Activated naive CD4-positive, alpha-beta T cell treated with anti-CD3 and anti-CD28 coated beads, Interleukin-2, amount 50 U/mL, for 24 hours (primary cell): ENCODE measurements at regions not wholly inside any gene's neighbourhood (a gene's known extent, or its start where the extent isn't known, plus 50 kb on each side); places are given as distances from the start of the nearest gene placed in this dataset.
"Not testable (repeated sequence)": the region's sequence is repeated elsewhere in the genome, so short reads cannot be mapped to it uniquely, and the experiment has no call there.

Experiments used
- H3K27ac Mint-ChIP-seq: one replicate; pipeline ENCODE4 v1.8.0; 2021; ENCODE audit warnings: mild to moderate bottlenecking, mixed read lengths
- H3K27me3 Mint-ChIP-seq: one replicate; pipeline ENCODE4 v1.8.0; 2021; ENCODE audit warnings: mixed read lengths
- H3K36me3 Mint-ChIP-seq: one replicate; pipeline ENCODE4 v1.8.0; 2021; ENCODE audit warnings: mixed read lengths
- H3K4me1 Mint-ChIP-seq: one replicate; pipeline ENCODE4 v1.8.0; 2021; ENCODE audit warnings: mixed read lengths
- H3K4me3 Mint-ChIP-seq: one replicate; pipeline ENCODE4 v1.8.0; 2021; ENCODE audit warnings: mild to moderate bottlenecking, mixed read lengths
- H3K9me3 Mint-ChIP-seq: one replicate; pipeline ENCODE4 v1.8.0; 2021; ENCODE audit warnings: mixed read lengths

DNA sequence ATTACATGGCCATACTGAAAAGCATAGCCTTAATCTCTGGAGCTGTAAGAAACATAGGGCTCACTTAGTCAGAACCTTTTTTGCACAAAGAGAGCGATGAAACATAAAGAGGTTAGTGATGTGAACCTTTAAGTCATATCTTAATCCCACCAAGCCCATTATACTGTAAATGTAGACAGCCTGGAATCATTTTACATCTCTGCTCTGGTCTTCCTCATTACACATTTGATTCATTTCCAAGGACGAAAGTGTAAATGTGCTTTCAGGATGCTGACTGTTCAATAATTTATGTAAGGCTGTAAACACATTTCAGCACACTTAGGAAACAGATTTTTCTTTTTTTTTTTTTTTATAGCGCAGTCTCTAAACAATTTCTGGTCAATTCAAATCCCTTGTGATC, 131.3 kb upstream of the B3GAT2 start:
- no peak overlapping the region for H3K27ac Mint-ChIP-seq
- no peaks in the 10 kb centered on the region for H3K4me1 Mint-ChIP-seq
- H3K9me3 Mint-ChIP-seq: no peaks in the 10 kb centered on the region
- H3K36me3 Mint-ChIP-seq: no peaks in the 10 kb centered on the region
- H3K4me3 Mint-ChIP-seq: no peak overlapping the region
- H3K27me3 Mint-ChIP-seq: no peaks in the 10 kb centered on the region

DNA sequence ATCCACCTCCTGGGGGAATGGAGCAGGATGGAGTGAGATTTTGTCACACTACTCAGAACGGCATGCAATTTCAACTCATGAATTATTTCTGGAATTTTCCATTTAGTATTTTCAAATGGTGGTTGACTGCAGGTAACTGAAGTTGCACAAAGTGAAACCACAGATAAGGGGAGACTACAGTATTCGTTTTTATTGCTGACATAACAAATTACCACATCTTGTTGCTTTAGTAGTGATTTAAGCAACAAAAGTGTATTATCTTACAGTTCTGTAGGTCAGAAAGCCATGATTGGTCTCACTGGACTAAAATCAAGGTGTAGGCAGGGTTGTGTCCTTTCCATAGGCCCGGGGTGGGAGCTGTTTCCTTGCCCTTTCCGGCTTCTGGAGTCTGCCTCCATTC, 133.4 kb upstream of the B3GAT2 start:
- Mint-ChIP-seq H3K9me3 (no peaks in the 10 kb centered on the region), H3K36me3 (no peaks in the 10 kb centered on the region), H3K27ac (no peak overlapping the region), H3K4me3 (no peak overlapping the region), H3K27me3 (no peaks in the 10 kb centered on the region), H3K4me1 (no peaks in the 10 kb centered on the region)

DNA sequence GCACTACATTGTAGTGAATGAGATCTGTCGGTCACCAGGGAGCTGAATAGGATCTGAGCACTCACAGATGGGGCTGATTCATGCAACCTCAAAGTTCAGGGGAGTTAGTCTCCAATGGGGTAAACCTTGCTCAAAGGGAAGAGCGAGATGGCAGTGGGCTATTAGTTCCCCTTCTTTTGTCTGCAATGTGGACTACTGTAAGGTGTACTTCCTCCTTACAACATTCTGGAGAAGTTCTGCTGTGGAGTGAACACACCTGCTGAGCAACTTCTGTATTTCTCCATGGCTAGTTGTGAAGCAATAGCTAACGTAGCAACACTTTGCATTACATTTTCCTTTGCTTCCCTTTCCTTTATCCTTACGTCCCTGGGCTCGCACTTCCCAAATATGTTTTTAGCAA, 134.3 kb upstream of the B3GAT2 start:
- no peak overlapping the region for H3K27ac Mint-ChIP-seq
- H3K4me1 Mint-ChIP-seq: no peaks in the 10 kb centered on the region
- no peaks in the 10 kb centered on the region for H3K36me3 Mint-ChIP-seq
- H3K9me3 Mint-ChIP-seq: peaks cover under 1% of the 10 kb centered on the region
- no peak overlapping the region for H3K4me3 Mint-ChIP-seq
- no peaks in the 10 kb centered on the region for H3K27me3 Mint-ChIP-seq

DNA sequence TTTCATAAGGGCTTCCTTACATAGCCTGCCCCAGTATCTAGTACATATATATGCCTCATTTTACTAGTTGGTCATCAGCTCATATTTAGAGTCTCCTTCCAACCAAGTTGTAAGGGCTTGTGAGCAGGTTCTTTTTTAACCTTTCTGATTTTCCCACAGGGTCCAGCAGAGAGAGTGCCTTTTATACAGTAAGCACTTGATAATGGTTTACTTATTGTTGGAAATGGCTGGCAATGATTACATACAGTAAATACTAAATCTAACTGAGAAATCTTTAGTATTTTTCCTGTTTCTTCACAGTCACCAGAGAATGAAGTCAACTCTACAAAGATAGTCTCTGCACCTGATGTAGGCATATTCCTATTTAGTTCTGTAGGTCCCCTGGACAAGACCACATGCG, 135.1 kb upstream of the B3GAT2 start:
- no peaks in the 10 kb centered on the region for H3K27me3 Mint-ChIP-seq
- peaks cover 5% of the 10 kb centered on the region for H3K9me3 Mint-ChIP-seq
- H3K4me1 Mint-ChIP-seq: no peaks in the 10 kb centered on the region
- H3K36me3 Mint-ChIP-seq: no peaks in the 10 kb centered on the region
- no peak overlapping the region for H3K27ac Mint-ChIP-seq
- no peak overlapping the region for H3K4me3 Mint-ChIP-seq

- H3K27me3 Mint-ChIP-seq, H3K4me1 Mint-ChIP-seq, H3K36me3 Mint-ChIP-seq, H3K4me3 Mint-ChIP-seq, H3K27ac Mint-ChIP-seq: not testable (repeated sequence)
- H3K9me3 Mint-ChIP-seq: peaks cover 18% of the 10 kb centered on the region
Observed at GRCh38 chr6:71097264-71097663, 140.4 kb upstream of the B3GAT2 start.

- H3K36me3 Mint-ChIP-seq: no peaks in the 10 kb centered on the region
- no peaks in the 10 kb centered on the region for H3K4me1 Mint-ChIP-seq
- no peak overlapping the region for H3K4me3 Mint-ChIP-seq
- H3K9me3 Mint-ChIP-seq: peaks cover 18% of the 10 kb centered on the region
- H3K27ac Mint-ChIP-seq: no peak overlapping the region
- H3K27me3 Mint-ChIP-seq: peaks cover 3% of the 10 kb centered on the region
Observed at GRCh38 chr6:71099649-71100048, 142.8 kb upstream of the B3GAT2 start.

GRCh38 chr6:71103130-71103529, 146.3 kb upstream of the B3GAT2 start:
- H3K9me3 Mint-ChIP-seq: peaks cover 13% of the 10 kb centered on the region
- no peaks in the 10 kb centered on the region for H3K4me1 Mint-ChIP-seq
- H3K36me3 Mint-ChIP-seq: no peaks in the 10 kb centered on the region
- no peak overlapping the region for H3K27ac Mint-ChIP-seq
- H3K27me3 Mint-ChIP-seq: peaks cover 5% of the 10 kb centered on the region
- H3K4me3 Mint-ChIP-seq: no peak overlapping the region

GRCh38 chr6:71103641-71104040, 146.8 kb upstream of the B3GAT2 start:
- no peaks in the 10 kb centered on the region for H3K36me3 Mint-ChIP-seq
- peaks cover 13% of the 10 kb centered on the region for H3K9me3 Mint-ChIP-seq
- H3K27ac Mint-ChIP-seq: no peak overlapping the region
- H3K27me3 Mint-ChIP-seq: peaks cover 5% of the 10 kb centered on the region
- no peaks in the 10 kb centered on the region for H3K4me1 Mint-ChIP-seq
- H3K4me3 Mint-ChIP-seq: no peak overlapping the region

DNA sequence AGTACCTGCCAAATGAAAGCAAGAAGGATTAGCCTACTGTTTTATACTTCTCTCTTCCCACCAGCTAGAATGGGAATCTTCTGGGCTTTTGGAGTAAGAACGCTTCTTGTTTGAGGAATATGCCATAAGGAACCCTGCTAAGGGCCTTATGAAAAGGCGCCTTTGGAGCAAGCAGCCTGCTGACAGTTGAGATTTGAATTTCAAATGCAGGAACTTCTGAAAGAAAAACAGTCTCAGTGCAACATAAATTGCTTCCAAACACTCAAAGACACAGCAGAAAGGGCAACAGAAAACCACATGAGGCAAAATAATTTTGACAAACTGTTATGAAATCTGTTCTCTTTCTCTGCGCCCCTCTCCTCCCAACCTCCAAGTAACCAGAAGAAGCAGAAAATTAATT, 149.4 kb upstream of the B3GAT2 start:
- H3K4me3 Mint-ChIP-seq: no peak overlapping the region
- no peaks in the 10 kb centered on the region for H3K9me3 Mint-ChIP-seq
- no peaks in the 10 kb centered on the region for H3K36me3 Mint-ChIP-seq
- peaks cover 5% of the 10 kb centered on the region for H3K27me3 Mint-ChIP-seq
- no peak overlapping the region for H3K27ac Mint-ChIP-seq
- no peaks in the 10 kb centered on the region for H3K4me1 Mint-ChIP-seq

DNA sequence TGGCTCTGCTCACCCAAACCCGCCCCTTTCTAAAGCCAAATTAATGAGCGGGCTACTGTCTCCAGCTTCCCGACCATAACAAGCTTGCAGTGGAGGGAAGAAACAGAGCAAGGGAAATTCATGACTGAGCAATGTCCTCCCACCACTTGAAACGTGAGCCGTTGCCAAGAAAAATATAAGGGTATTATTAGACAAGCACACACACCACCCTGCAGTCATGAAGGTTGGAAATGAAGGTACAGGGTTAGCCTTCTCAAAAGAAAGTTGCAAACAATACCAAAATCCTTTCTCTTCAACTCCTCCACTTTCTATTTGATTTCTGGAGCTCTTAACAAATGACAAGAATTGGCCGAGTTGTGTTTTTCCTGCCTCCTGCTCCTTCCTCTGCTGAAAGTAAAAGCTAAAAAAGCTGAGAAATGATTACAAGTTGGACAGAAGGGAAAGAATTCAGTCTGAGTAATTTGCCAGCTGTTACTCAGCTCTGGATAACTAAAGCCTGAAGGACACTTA, 151.1 kb upstream of the B3GAT2 start:
- Mint-ChIP-seq H3K4me3 (no peak overlapping the region), H3K9me3 (no peaks in the 10 kb centered on the region), H3K27me3 (peaks cover 5% of the 10 kb centered on the region), H3K36me3 (no peaks in the 10 kb centered on the region), H3K27ac (no peak overlapping the region), H3K4me1 (no peaks in the 10 kb centered on the region)

DNA sequence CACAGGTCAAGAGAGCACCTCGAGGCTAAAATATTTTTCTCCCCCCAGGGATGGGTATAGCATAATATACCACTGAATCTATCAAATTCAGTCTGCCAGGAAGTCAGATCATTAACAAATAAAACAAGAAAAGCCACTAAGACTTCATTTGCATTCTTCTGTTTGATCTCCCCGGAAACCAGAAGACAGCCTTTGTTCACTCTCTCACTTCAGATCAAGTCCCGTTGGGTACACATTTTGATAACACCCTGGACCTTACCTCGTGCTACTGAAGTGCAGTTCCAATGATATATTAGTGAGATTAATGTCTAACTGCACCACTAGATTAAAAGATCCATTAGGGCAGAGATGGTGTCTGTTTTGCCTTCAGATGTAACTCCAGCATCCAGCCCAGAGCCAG, 157.7 kb upstream of the B3GAT2 start:
- peaks cover 1% of the 10 kb centered on the region for H3K27me3 Mint-ChIP-seq
- no peaks in the 10 kb centered on the region for H3K4me1 Mint-ChIP-seq
- H3K9me3 Mint-ChIP-seq: no peaks in the 10 kb centered on the region
- no peak overlapping the region for H3K27ac Mint-ChIP-seq
- no peak overlapping the region for H3K4me3 Mint-ChIP-seq
- no peaks in the 10 kb centered on the region for H3K36me3 Mint-ChIP-seq

- peaks cover 2% of the 10 kb centered on the region for H3K9me3 Mint-ChIP-seq
- peaks cover 1% of the 10 kb centered on the region for H3K27me3 Mint-ChIP-seq
- no peak overlapping the region for H3K4me3 Mint-ChIP-seq
- no peaks in the 10 kb centered on the region for H3K4me1 Mint-ChIP-seq
- no peak overlapping the region for H3K27ac Mint-ChIP-seq
- H3K36me3 Mint-ChIP-seq: no peaks in the 10 kb centered on the region
Observed at GRCh38 chr6:71114986-71115385, 158.1 kb upstream of the B3GAT2 start.

- no peaks in the 10 kb centered on the region for H3K4me1 Mint-ChIP-seq
Observed at GRCh38 chr6:71119560-71119959, 162.7 kb upstream of the B3GAT2 start.

GRCh38 chr6:71123051-71123450, 165.6 kb upstream of the OGFRL1 start:
- H3K4me1 Mint-ChIP-seq: no peaks in the 10 kb centered on the region
- H3K9me3 Mint-ChIP-seq: peaks cover 6% of the 10 kb centered on the region
- no peak overlapping the region for H3K27ac Mint-ChIP-seq
- H3K4me3 Mint-ChIP-seq: no peak overlapping the region
- H3K36me3 Mint-ChIP-seq: no peaks in the 10 kb centered on the region
- no peaks in the 10 kb centered on the region for H3K27me3 Mint-ChIP-seq

More at GRCh38 chr6:71119560-71119959, 162.7 kb upstream of the B3GAT2 start:
- H3K27me3 Mint-ChIP-seq: no peaks in the 10 kb centered on the region
- H3K4me3 Mint-ChIP-seq: no peak overlapping the region
- H3K9me3 Mint-ChIP-seq: peaks cover 6% of the 10 kb centered on the region
- H3K27ac Mint-ChIP-seq: no peak overlapping the region
- H3K36me3 Mint-ChIP-seq: no peaks in the 10 kb centered on the region

- no peaks in the 10 kb centered on the region for H3K4me1 Mint-ChIP-seq
- peaks cover 6% of the 10 kb centered on the region for H3K9me3 Mint-ChIP-seq
- H3K27me3 Mint-ChIP-seq: no peaks in the 10 kb centered on the region
- H3K27ac Mint-ChIP-seq: no peak overlapping the region
- H3K4me3 Mint-ChIP-seq: no peak overlapping the region
- H3K36me3 Mint-ChIP-seq: no peaks in the 10 kb centered on the region
Observed at GRCh38 chr6:71124340-71124739, 164.3 kb upstream of the OGFRL1 start.

GRCh38 chr6:71125216-71125615, 163.4 kb upstream of the OGFRL1 start:
- H3K9me3 Mint-ChIP-seq: peaks cover 2% of the 10 kb centered on the region
- no peak overlapping the region for H3K4me3 Mint-ChIP-seq
- H3K27ac Mint-ChIP-seq: no peak overlapping the region
- H3K36me3 Mint-ChIP-seq: no peaks in the 10 kb centered on the region
- no peaks in the 10 kb centered on the region for H3K27me3 Mint-ChIP-seq
- H3K4me1 Mint-ChIP-seq: no peaks in the 10 kb centered on the region

GRCh38 chr6:71126506-71126905, 162.1 kb upstream of the OGFRL1 start:
- H3K27me3 Mint-ChIP-seq: no peaks in the 10 kb centered on the region
- no peak overlapping the region for H3K27ac Mint-ChIP-seq
- H3K36me3 Mint-ChIP-seq: no peaks in the 10 kb centered on the region
- no peaks in the 10 kb centered on the region for H3K4me1 Mint-ChIP-seq
- H3K9me3 Mint-ChIP-seq: no peaks in the 10 kb centered on the region
- no peak overlapping the region for H3K4me3 Mint-ChIP-seq
